HUDEP-2 (cell line): ENCODE measurements at regions not wholly inside any gene's neighbourhood (a gene's known extent, or its start where the extent isn't known, plus 50 kb on each side); places are given as distances from the start of the nearest gene placed in this dataset.
"Not testable (repeated sequence)": the region's sequence is repeated elsewhere in the genome, so short reads cannot be mapped to it uniquely, and the experiment has no call there.

Experiments
- DNase-seq, 76 experiments: peaks; one replicate each; lab custom pipeline; 2025; ENCODE audit not compliant: unreplicated experiment in 76 of 76; lab: John Stamatoyannopoulos, UW

GRCh38 chr3:192968901-192969300 is 51.2 kb upstream of the MB21D2 start:
- not testable (repeated sequence) for DNase-seq

- no peak for DNase-seq
Measured at GRCh38 chr3:192980632-192981031, 63.0 kb upstream of the MB21D2 start.

GRCh38 chr3:192986379-192986778 is 68.7 kb upstream of the MB21D2 start:
- DNase-seq, result no peak

- no peak for DNase-seq
Measured at GRCh38 chr3:192991356-192991755, 73.7 kb upstream of the MB21D2 start.

- DNase-seq, result no peak
Measured at GRCh38 chr3:192992361-192992760, 74.7 kb upstream of the MB21D2 start.

- DNase-seq, result no peak
Measured at GRCh38 chr3:192993411-192993810, 75.8 kb upstream of the MB21D2 start.

- DNase-seq, result not testable (repeated sequence)
Measured at GRCh38 chr3:193001113-193001512, 83.5 kb upstream of the MB21D2 start.

- not testable (repeated sequence) for DNase-seq
Measured at GRCh38 chr3:193003624-193004023, 86.0 kb upstream of the MB21D2 start.

GRCh38 chr3:193008654-193009053 is 91.0 kb upstream of the MB21D2 start:
- DNase-seq, result no peak

- DNase-seq, result no peak
Measured at GRCh38 chr3:193010191-193010590, 92.5 kb upstream of the MB21D2 start.

- DNase-seq, result no peak
Measured at GRCh38 chr3:193011958-193012357, 94.3 kb upstream of the MB21D2 start.

GRCh38 chr3:193014902-193015301 is 97.2 kb upstream of the MB21D2 start:
- no peak for DNase-seq

- DNase-seq, result no peak
Measured at GRCh38 chr3:193016437-193016901, 98.8 kb upstream of the MB21D2 start.

- no peak for DNase-seq
Measured at GRCh38 chr3:193021506-193022010, 103.9 kb upstream of the MB21D2 start.

GRCh38 chr3:193023218-193023617 is 105.6 kb upstream of the MB21D2 start:
- no peak for DNase-seq

GRCh38 chr3:193028258-193028657 is 110.6 kb upstream of the MB21D2 start:
- no peak for DNase-seq

GRCh38 chr3:193029800-193030199 is 112.1 kb upstream of the MB21D2 start:
- DNase-seq, result no peak

GRCh38 chr3:193030276-193030675 is 112.6 kb upstream of the MB21D2 start:
- no peak for DNase-seq

- no peak for DNase-seq
Measured at GRCh38 chr3:193031911-193032310, 114.3 kb upstream of the MB21D2 start.

- no peak for DNase-seq
Measured at GRCh38 chr3:193033226-193033780, 115.6 kb upstream of the MB21D2 start.

- DNase-seq, result not testable (repeated sequence)
Measured at GRCh38 chr3:193037828-193038227, 120.2 kb upstream of the MB21D2 start.

- DNase-seq, result no peak
Measured at GRCh38 chr3:193039058-193039457, 121.4 kb upstream of the MB21D2 start.
